HL-60 (cell line): ENCODE measurements at regions not wholly inside any gene's neighbourhood (a gene's known extent, or its start where the extent isn't known, plus 50 kb on each side); places are given as distances from the start of the nearest gene placed in this dataset.

ENCODE experiments used
- CTCF ChIP-seq: IDR thresholded peaks from one replicate; pipeline ENCODE4 v1.5.1; 2011; ENCODE audit warnings: low read length, control low read depth, inconsistent platforms; ENCODE audit not compliant: insufficient read depth
- POLR2AphosphoS5 ChIP-seq: IDR thresholded peaks from 2 replicates; pipeline ENCODE4 v1.6.1; 2012; ENCODE audit warnings: low read depth
- REST ChIP-seq: IDR thresholded peaks from 2 replicates; pipeline ENCODE4 v1.6.1; 2012; ENCODE audit warnings: low read depth; ENCODE audit not compliant: insufficient replicate concordance
- SPI1 ChIP-seq: IDR thresholded peaks from 2 replicates; pipeline ENCODE4 v1.6.1; 2012; ENCODE audit warnings: low read depth, mild to moderate bottlenecking, borderline replicate concordance

- no peak for TF ChIP-seq CTCF
- TF ChIP-seq POLR2AphosphoS5: no peak
- no peak for TF ChIP-seq REST
- no peak for TF ChIP-seq SPI1
Measured at GRCh38 chr4:22202975-22203710, 254.6 kb upstream of the KCNIP4 start.
